ENCODE measurements at regions not wholly inside any gene's neighbourhood (a gene's known extent, or its start where the extent isn't known, plus 50 kb on each side); places are given as distances from the start of the nearest gene placed in this dataset.

GRCh38 chr10:4561296-4561695 lies 264.7 kb upstream of the AKR1E2 start:
- H3K9me3 ChIP-seq = no peaks in the 10 kb centered on the region
- no peaks in the 10 kb centered on the region for H3K36me3 ChIP-seq
- WGBS = 87% methylated on average over 5 of the region's 5 CpGs
- no peak overlapping the region for H3K27ac ChIP-seq
- H3K27me3 ChIP-seq = no peaks in the 10 kb centered on the region
- DNase-seq (ENCODE audit: low spot score in 2 of 2) = no peak
- no peak for TF ChIP-seq POLR2AphosphoS5 (IDR thresholded peaks at IDR 0.05)
- TF ChIP-seq POLR2A (IDR thresholded peaks at IDR 0.05) = no peak
- no peak for TF ChIP-seq EP300 (IDR thresholded peaks at IDR 0.05)
- TF ChIP-seq CTCF (IDR thresholded peaks at IDR 0.05) = no peak
- H3K4me1 ChIP-seq = peaks cover 6% of the 10 kb centered on the region
- no peak overlapping the region for H3K4me3 ChIP-seq

- Histone ChIP-seq H3K4me1 (peaks cover 6% of the 10 kb centered on the region), H3K27ac (no peak overlapping the region), H3K9me3 (no peaks in the 10 kb centered on the region), H3K36me3 (no peaks in the 10 kb centered on the region), H3K27me3 (no peaks in the 10 kb centered on the region), H3K4me3 (no peak overlapping the region)
- WGBS = 72% methylated on average over 4 of the region's 13 CpGs
- no peak for DNase-seq (ENCODE audit: low spot score in 2 of 2)
- TF ChIP-seq EP300 (IDR thresholded peaks at IDR 0.05) = no peak
- no peak for TF ChIP-seq POLR2AphosphoS5 (IDR thresholded peaks at IDR 0.05)
- no peak for TF ChIP-seq POLR2A (IDR thresholded peaks at IDR 0.05)
- TF ChIP-seq CTCF (IDR thresholded peaks at IDR 0.05) = no peak
These were observed 268.5 kb upstream of the AKR1E2 start for GRCh38 chr10:4557469-4557868.

- no peak for DNase-seq (ENCODE audit: low spot score in 2 of 2)
These were observed 269.5 kb upstream of the AKR1E2 start for GRCh38 chr10:4556527-4556926.

GRCh38 chr10:4555920-4556319 lies 270.1 kb upstream of the AKR1E2 start:
- Histone ChIP-seq H3K4me3 (no peak overlapping the region), H3K27me3 (no peaks in the 10 kb centered on the region), H3K27ac (no peak overlapping the region), H3K9me3 (no peaks in the 10 kb centered on the region), H3K36me3 (no peaks in the 10 kb centered on the region), H3K4me1 (peaks cover 6% of the 10 kb centered on the region)
- DNase-seq (ENCODE audit: low spot score in 2 of 2) = no peak
- WGBS = 83% methylated on average over 3 of the region's 3 CpGs
- TF ChIP-seq CTCF (IDR thresholded peaks at IDR 0.05) (no peak), EP300 (IDR thresholded peaks at IDR 0.05) (no peak), POLR2AphosphoS5 (IDR thresholded peaks at IDR 0.05) (no peak), POLR2A (IDR thresholded peaks at IDR 0.05) (no peak)

More at GRCh38 chr10:4556527-4556926, 269.5 kb upstream of the AKR1E2 start:
- no peaks in the 10 kb centered on the region for H3K36me3 ChIP-seq
- no peak overlapping the region for H3K4me3 ChIP-seq
- H3K9me3 ChIP-seq = no peaks in the 10 kb centered on the region
- TF ChIP-seq POLR2A (IDR thresholded peaks at IDR 0.05) = no peak
- TF ChIP-seq CTCF (IDR thresholded peaks at IDR 0.05) = no peak
- peaks cover 6% of the 10 kb centered on the region for H3K4me1 ChIP-seq
- no peaks in the 10 kb centered on the region for H3K27me3 ChIP-seq
- no peak overlapping the region for H3K27ac ChIP-seq

- no peaks in the 10 kb centered on the region for H3K9me3 ChIP-seq
These were observed 276.8 kb upstream of the AKR1E2 start for GRCh38 chr10:4549139-4549653.

GRCh38 chr10:4546931-4547330 lies 279.1 kb upstream of the AKR1E2 start:
- TF ChIP-seq EP300 (IDR thresholded peaks at IDR 0.05) = no peak
- TF ChIP-seq POLR2A (IDR thresholded peaks at IDR 0.05) = no peak
- TF ChIP-seq POLR2AphosphoS5 (IDR thresholded peaks at IDR 0.05) = no peak
- no peak for TF ChIP-seq CTCF (IDR thresholded peaks at IDR 0.05)
- no peak overlapping the region for H3K4me3 ChIP-seq
- H3K36me3 ChIP-seq = no peaks in the 10 kb centered on the region
- H3K9me3 ChIP-seq = no peaks in the 10 kb centered on the region
- H3K27ac ChIP-seq = no peak overlapping the region
- no peak for DNase-seq (ENCODE audit: low spot score in 2 of 2)
- 86% methylated on average over 1 of the region's 1 CpG for WGBS
- H3K27me3 ChIP-seq = no peaks in the 10 kb centered on the region
- no peaks in the 10 kb centered on the region for H3K4me1 ChIP-seq

More at GRCh38 chr10:4549139-4549653, 276.8 kb upstream of the AKR1E2 start:
- Histone ChIP-seq H3K27ac (no peak overlapping the region), H3K27me3 (no peaks in the 10 kb centered on the region), H3K4me3 (no peak overlapping the region), H3K36me3 (no peaks in the 10 kb centered on the region), H3K4me1 (no peaks in the 10 kb centered on the region)
- TF ChIP-seq POLR2AphosphoS5 (IDR thresholded peaks at IDR 0.05) (no peak), EP300 (IDR thresholded peaks at IDR 0.05) (no peak)
- WGBS = 81% methylated on average over 2 of the region's 2 CpGs
- DNase-seq (ENCODE audit: low spot score in 2 of 2) = no peak
